Mesenchymal stem cell (in vitro differentiated cells and primary cell): ENCODE measurements at regions not wholly inside any gene's neighbourhood (a gene's known extent, or its start where the extent isn't known, plus 50 kb on each side); places are given as distances from the start of the nearest gene placed in this dataset.

Experiments used
- DNase-seq: peaks from one replicate; pipeline ENCODE4 v3.0.0-alpha.2; 2013
- H2AFZ ChIP-seq: one replicate; pipeline ENCODE4 v1.6.1; 2013; ENCODE audit warnings: low read depth, mild to moderate bottlenecking, control low read depth, inconsistent platforms, low read length, moderate library complexity
- H2AK5ac ChIP-seq: 2 replicates; pipeline ENCODE4 v1.6.1; 2013; ENCODE audit warnings: low read length, moderate library complexity, mild to moderate bottlenecking, inconsistent platforms; ENCODE audit not compliant: severe bottlenecking
- H2BK120ac ChIP-seq: one replicate; pipeline ENCODE4 v1.6.1; 2013; ENCODE audit warnings: low read depth, mild to moderate bottlenecking, inconsistent platforms, low read length, moderate library complexity
- H2BK12ac ChIP-seq, 2 experiments: one replicate each; pipeline ENCODE4 v1.6.1; 2013; ENCODE audit warnings: inconsistent platforms in 2 of 2, low read length in 2 of 2, mild to moderate bottlenecking in 2 of 2, moderate library complexity in 2 of 2, control low read depth in 1 of 2
- H2BK15ac ChIP-seq: one replicate; pipeline ENCODE4 v1.6.1; 2013; ENCODE audit warnings: mild to moderate bottlenecking, low read depth, inconsistent platforms; ENCODE audit not compliant: poor library complexity, severe bottlenecking
- H2BK5ac ChIP-seq: 2 replicates; pipeline ENCODE4 v1.6.1; 2013; ENCODE audit warnings: low read depth, mild to moderate bottlenecking, low read length, control low read depth, inconsistent platforms; ENCODE audit not compliant: poor library complexity, severe bottlenecking
- H3K14ac ChIP-seq, 2 experiments: one replicate each; pipeline ENCODE4 v1.6.1; 2013; ENCODE audit warnings: inconsistent platforms in 2 of 2, low read length in 2 of 2, control low read depth in 1 of 2, mild to moderate bottlenecking in 1 of 2, moderate library complexity in 1 of 2
- H3K18ac ChIP-seq, 2 experiments: one replicate each; pipeline ENCODE4 v1.6.1; 2013; ENCODE audit warnings: inconsistent platforms in 2 of 2, low read length in 2 of 2, control low read depth in 1 of 2, low read depth in 1 of 2, mild to moderate bottlenecking in 1 of 2
- H3K23ac ChIP-seq, 2 experiments: one replicate each; pipeline ENCODE4 v1.6.1; 2013; ENCODE audit warnings: inconsistent platforms in 2 of 2, low read length in 2 of 2, mild to moderate bottlenecking in 2 of 2, moderate library complexity in 2 of 2, control low read depth in 1 of 2
- H3K27ac ChIP-seq: 2 replicates; pipeline ENCODE4 v1.5.1; 2013; ENCODE audit warnings: mild to moderate bottlenecking, moderate library complexity, low read length, control low read depth, inconsistent platforms; ENCODE audit not compliant: poor library complexity, severe bottlenecking
- H3K27me3 ChIP-seq, 2 experiments: 2 replicates each; pipeline versions ENCODE4 v1.6.1 to v1.7.0; 2013; ENCODE audit warnings: low read length in 2 of 2, mild to moderate bottlenecking in 2 of 2, moderate library complexity in 2 of 2, control low read depth in 1 of 2, inconsistent platforms in 1 of 2; ENCODE audit not compliant: control insufficient read depth in 1 of 2, insufficient read depth in 1 of 2
- H3K36me3 ChIP-seq, 2 experiments: 2 replicates each; pipeline versions ENCODE4 v1.6.1 to v1.7.0; 2013; ENCODE audit warnings: low read length in 2 of 2, control low read depth in 1 of 2, inconsistent platforms in 1 of 2, low read depth in 1 of 2, mild to moderate bottlenecking in 1 of 2; ENCODE audit not compliant: insufficient read depth in 2 of 2, control insufficient read depth in 1 of 2
- H3K4ac ChIP-seq, 2 experiments: one replicate each; pipeline ENCODE4 v1.6.1; 2013; ENCODE audit warnings: inconsistent platforms in 2 of 2, low read length in 2 of 2, mild to moderate bottlenecking in 2 of 2, moderate library complexity in 2 of 2, control low read depth in 1 of 2, low read depth in 1 of 2
- H3K4me1 ChIP-seq: 2 replicates; pipeline ENCODE4 v1.6.1; 2013; ENCODE audit warnings: low read depth, low read length, control low read depth; ENCODE audit not compliant: control insufficient read depth, insufficient read depth
- H3K4me2 ChIP-seq: 2 replicates; pipeline ENCODE4 v1.6.1; 2013; ENCODE audit warnings: low read length, mild to moderate bottlenecking, inconsistent platforms; ENCODE audit not compliant: poor library complexity, severe bottlenecking
- H3K4me3 ChIP-seq, 2 experiments: 2 replicates each; pipeline versions ENCODE4 v1.5.1 to v1.7.0; 2013; ENCODE audit warnings: low read length in 2 of 2, mild to moderate bottlenecking in 2 of 2, control low read depth in 1 of 2, low read depth in 1 of 2; ENCODE audit not compliant: insufficient read depth in 1 of 2
- H3K79me1 ChIP-seq: replicated peaks from 2 replicates; pipeline ENCODE4 v1.6.1; 2013; ENCODE audit warnings: mild to moderate bottlenecking, control low read depth, low read length, inconsistent platforms; ENCODE audit not compliant: poor library complexity, severe bottlenecking
- H3K9ac ChIP-seq: 2 replicates; pipeline ENCODE4 v1.7.0; 2013; ENCODE audit warnings: mild to moderate bottlenecking, low read length, moderate library complexity
- H3K9me3 ChIP-seq: 2 replicates; pipeline ENCODE4 v1.7.0; 2013; ENCODE audit warnings: mild to moderate bottlenecking, low read length; ENCODE audit not compliant: control insufficient read depth
- H4K8ac ChIP-seq: one replicate; pipeline ENCODE4 v1.6.1; 2013; ENCODE audit warnings: inconsistent platforms, mild to moderate bottlenecking, low read length, moderate library complexity
- H4K91ac ChIP-seq: one replicate; pipeline ENCODE4 v1.6.1; 2013; ENCODE audit warnings: mild to moderate bottlenecking, low read length, inconsistent platforms
- WGBS: methylation state at CpG from one replicate; pipeline ENCODE4 v1.1.7; 2013; ENCODE audit warnings: mixed read lengths; 5-methylcytosine and 5-hydroxymethylcytosine counted together

DNA sequence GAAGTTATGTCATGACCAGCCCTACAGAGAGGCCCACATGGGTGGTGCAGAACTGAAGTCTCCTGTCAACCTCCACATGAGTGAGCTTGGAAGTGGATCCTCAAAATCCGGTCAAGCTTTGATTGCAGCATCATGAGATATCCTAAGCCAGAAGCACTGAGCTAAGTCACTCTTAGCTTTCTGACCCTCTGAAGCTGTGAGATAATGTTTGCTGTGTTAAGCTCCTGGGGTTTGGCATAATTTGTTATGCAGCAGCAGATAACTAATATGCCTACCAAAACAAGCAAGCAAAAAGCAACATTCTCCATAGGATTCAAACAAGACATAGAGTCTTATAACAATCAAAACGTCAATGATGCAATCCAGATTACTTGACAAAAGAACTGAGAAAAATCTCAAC lies 87.6 kb upstream of the GRIN2B start:
- no peaks in the 10 kb centered on the region for H3K4me1 ChIP-seq
- H2BK15ac ChIP-seq: no peak overlapping the region
- no peak overlapping the region for H3K4me3 ChIP-seq
- H3K9me3 ChIP-seq: no peaks in the 10 kb centered on the region
- H2BK12ac ChIP-seq: no peak overlapping the region
- H3K23ac ChIP-seq: no peak overlapping the region
- no peak overlapping the region for H3K14ac ChIP-seq
- no peaks in the 10 kb centered on the region for H3K79me1 ChIP-seq
- no peak for DNase-seq
- H3K4ac ChIP-seq: no peak overlapping the region
- H3K27me3 ChIP-seq: no peaks in the 10 kb centered on the region
- no peaks in the 10 kb centered on the region for H3K36me3 ChIP-seq
- WGBS: 71% methylated on average over 2 of the region's 2 CpGs
- no peak overlapping the region for H4K91ac ChIP-seq
- no peak overlapping the region for H2AK5ac ChIP-seq
- no peak overlapping the region for H2AFZ ChIP-seq
- no peak overlapping the region for H3K4me2 ChIP-seq
- H3K27ac ChIP-seq: no peak overlapping the region
- no peak overlapping the region for H3K9ac ChIP-seq
- H2BK5ac ChIP-seq: no peak overlapping the region
- no peak overlapping the region for H2BK120ac ChIP-seq
- no peak overlapping the region for H4K8ac ChIP-seq
- H3K18ac ChIP-seq: no peak overlapping the region

DNA sequence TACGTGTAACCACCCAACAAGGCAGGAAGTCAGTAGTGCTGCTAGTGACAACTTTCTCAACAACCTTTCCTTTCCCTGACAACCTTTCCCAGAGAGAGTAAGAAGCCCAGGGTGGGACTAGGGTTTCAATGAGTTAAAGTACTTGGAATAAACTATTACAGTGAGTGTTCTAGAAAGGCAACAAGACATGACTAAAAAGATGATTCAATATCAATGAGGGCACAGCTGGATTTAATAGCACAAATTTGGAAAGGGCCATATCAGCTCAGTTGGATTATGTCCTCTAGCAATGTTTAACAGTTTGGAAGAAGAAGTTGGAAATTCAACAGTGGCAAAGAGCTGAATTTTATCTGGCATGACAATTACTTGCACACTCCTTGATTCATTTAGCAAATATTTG lies 90.4 kb upstream of the GRIN2B start:
- no peak overlapping the region for H2BK15ac ChIP-seq
- no peak overlapping the region for H2BK12ac ChIP-seq
- H2AK5ac ChIP-seq: no peak overlapping the region
- no peaks in the 10 kb centered on the region for H3K36me3 ChIP-seq
- no peak for DNase-seq
- H2AFZ ChIP-seq: no peak overlapping the region
- no peak overlapping the region for H2BK5ac ChIP-seq
- WGBS: 50% methylated on average over 1 of the region's 1 CpG
- no peaks in the 10 kb centered on the region for H3K9me3 ChIP-seq
- H3K4ac ChIP-seq: no peak overlapping the region
- H3K14ac ChIP-seq: no peak overlapping the region
- H4K8ac ChIP-seq: no peak overlapping the region
- H3K4me3 ChIP-seq: no peak overlapping the region
- H2BK120ac ChIP-seq: no peak overlapping the region
- H3K4me2 ChIP-seq: no peak overlapping the region
- no peak overlapping the region for H3K27ac ChIP-seq
- H3K27me3 ChIP-seq: no peaks in the 10 kb centered on the region
- H3K9ac ChIP-seq: no peak overlapping the region
- H4K91ac ChIP-seq: no peak overlapping the region
- no peaks in the 10 kb centered on the region for H3K79me1 ChIP-seq
- no peak overlapping the region for H3K23ac ChIP-seq
- no peaks in the 10 kb centered on the region for H3K4me1 ChIP-seq
- no peak overlapping the region for H3K18ac ChIP-seq

DNA sequence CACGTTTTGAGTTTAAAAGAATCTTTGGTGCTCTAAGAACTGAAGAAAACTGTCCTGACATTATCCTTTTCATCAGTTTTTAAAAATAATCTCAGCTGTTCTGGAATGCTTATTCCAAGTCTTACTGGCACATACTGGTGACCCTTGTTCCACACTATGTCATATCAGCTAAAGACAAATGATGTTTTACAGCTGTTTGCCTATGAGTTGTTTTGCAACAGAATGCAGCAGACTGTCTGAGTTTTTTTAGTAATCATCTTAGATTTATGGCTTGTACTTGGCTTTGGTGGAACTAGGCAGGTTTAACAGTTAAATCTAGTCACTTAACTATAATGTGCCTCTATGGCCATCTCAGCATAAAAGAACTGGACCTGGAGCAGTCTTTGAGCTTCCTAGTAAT lies 91.6 kb upstream of the GRIN2B start:
- Histone ChIP-seq H3K36me3 (no peaks in the 10 kb centered on the region), H2BK12ac (no peak overlapping the region), H3K27me3 (no peaks in the 10 kb centered on the region), H3K79me1 (no peaks in the 10 kb centered on the region), H4K91ac (no peak overlapping the region), H3K18ac (no peak overlapping the region), H2BK15ac (no peak overlapping the region), H3K23ac (no peak overlapping the region), H2AFZ (no peak overlapping the region), H3K4me3 (no peak overlapping the region), H3K4ac (no peak overlapping the region), H2AK5ac (no peak overlapping the region), H3K9ac (no peak overlapping the region), H2BK120ac (no peak overlapping the region), H3K4me1 (no peaks in the 10 kb centered on the region), H3K9me3 (no peaks in the 10 kb centered on the region), H3K14ac (no peak overlapping the region), H3K27ac (no peak overlapping the region), H2BK5ac (no peak overlapping the region), H4K8ac (no peak overlapping the region), H3K4me2 (no peak overlapping the region)
- WGBS: 40% methylated on average over 1 of the region's 1 CpG
- no peak for DNase-seq

DNA sequence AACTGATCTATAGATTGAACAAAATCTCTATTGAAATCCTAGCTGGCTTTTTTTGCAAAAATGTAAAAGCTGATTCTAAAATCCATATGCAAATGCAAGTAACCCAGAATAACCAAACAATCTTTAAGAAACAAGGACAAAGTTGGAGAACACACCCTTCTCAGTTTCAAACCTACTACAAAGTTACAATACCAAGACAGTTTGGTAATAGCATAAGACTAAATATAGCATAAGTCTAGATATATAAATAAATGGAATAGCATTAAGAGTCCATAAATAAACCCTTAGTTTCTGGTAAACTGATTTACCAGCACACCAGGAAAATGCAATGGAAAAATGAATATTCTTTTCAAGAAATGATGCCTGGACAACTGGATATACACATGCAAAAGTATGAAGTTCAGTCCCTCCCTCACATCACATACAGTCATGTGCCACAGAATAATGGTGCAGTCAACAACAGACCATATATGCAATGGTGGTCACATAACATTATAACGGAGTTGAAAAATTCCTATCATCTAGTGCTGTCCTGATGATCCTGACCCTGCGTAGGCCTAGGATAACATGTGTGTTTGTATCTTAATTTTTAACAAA lies 94.5 kb upstream of the GRIN2B start:
- no peaks in the 10 kb centered on the region for H3K36me3 ChIP-seq
- DNase-seq: no peak
- H4K8ac ChIP-seq: no peak overlapping the region
- H2BK120ac ChIP-seq: no peak overlapping the region
- H3K18ac ChIP-seq: no peak overlapping the region
- WGBS: 40% methylated on average over 1 of the region's 2 CpGs
- no peak overlapping the region for H3K9ac ChIP-seq
- no peak overlapping the region for H3K4me3 ChIP-seq
- H3K27ac ChIP-seq: no peak overlapping the region
- H3K79me1 ChIP-seq: no peaks in the 10 kb centered on the region
- no peak overlapping the region for H2BK12ac ChIP-seq
- H4K91ac ChIP-seq: no peak overlapping the region
- H3K4me1 ChIP-seq: no peaks in the 10 kb centered on the region
- H3K27me3 ChIP-seq: no peaks in the 10 kb centered on the region
- H2AK5ac ChIP-seq: no peak overlapping the region
- no peak overlapping the region for H2BK5ac ChIP-seq
- no peaks in the 10 kb centered on the region for H3K9me3 ChIP-seq
- no peak overlapping the region for H3K4ac ChIP-seq
- no peak overlapping the region for H2BK15ac ChIP-seq
- H3K23ac ChIP-seq: no peak overlapping the region
- no peak overlapping the region for H2AFZ ChIP-seq
- H3K4me2 ChIP-seq: no peak overlapping the region
- H3K14ac ChIP-seq: no peak overlapping the region
